HUES64 (cell line): ENCODE measurements at regions not wholly inside any gene's neighbourhood (a gene's known extent, or its start where the extent isn't known, plus 50 kb on each side); places are given as distances from the start of the nearest gene placed in this dataset.

ENCODE experiments used
- H3K27ac ChIP-seq: 2 replicates; pipeline ENCODE4 v1.7.0; 2013; ENCODE audit warnings: low read depth, low read length, inconsistent platforms
- H3K27me3 ChIP-seq: 2 replicates; pipeline ENCODE4 v1.6.1; 2013; ENCODE audit warnings: mild to moderate bottlenecking, low read length; ENCODE audit not compliant: insufficient read depth
- H3K36me3 ChIP-seq: 2 replicates; pipeline ENCODE4 v1.6.1; 2013; ENCODE audit warnings: mild to moderate bottlenecking, low read length; ENCODE audit not compliant: insufficient read depth
- H3K4me1 ChIP-seq: 2 replicates; pipeline ENCODE4 v1.6.1; 2013; ENCODE audit warnings: mild to moderate bottlenecking, low read length, moderate library complexity; ENCODE audit not compliant: insufficient read depth
- H3K4me3 ChIP-seq: 2 replicates; pipeline ENCODE4 v1.5.1; 2013; ENCODE audit warnings: mild to moderate bottlenecking, low read length, moderate library complexity
- H3K9ac ChIP-seq: 2 replicates; pipeline ENCODE4 v1.6.1; 2013; ENCODE audit warnings: mild to moderate bottlenecking, low read depth, low read length
- H3K9me3 ChIP-seq: 2 replicates; pipeline ENCODE4 v1.6.1; 2013; ENCODE audit warnings: low read depth, low read length; ENCODE audit not compliant: insufficient read depth
- WGBS: fragments of 150-250, 120-280 bp; methylation state at CpG from one replicate; pipeline ENCODE4 v1.1.7; 2013; ENCODE audit warnings: missing lambda C conversion rate; 5-methylcytosine and 5-hydroxymethylcytosine counted together

- Histone ChIP-seq H3K4me3 (no peak overlapping the region), H3K27ac (no peak overlapping the region), H3K9me3 (no peaks in the 10 kb centered on the region), H3K36me3 (no peaks in the 10 kb centered on the region), H3K9ac (no peak overlapping the region), H3K27me3 (no peaks in the 10 kb centered on the region), H3K4me1 (peaks cover 3% of the 10 kb centered on the region; the same call in 1 of the 2 replicates)
- WGBS, result 34% methylated on average over 3 of the region's 3 CpGs
These were observed 218.3 kb upstream of the GLRA1 start for GRCh38 chr5:152142840-152143469.

GRCh38 chr5:152140347-152140746, 215.7 kb upstream of the GLRA1 start:
- Histone ChIP-seq H3K9ac (no peak overlapping the region), H3K9me3 (no peaks in the 10 kb centered on the region), H3K4me3 (no peak overlapping the region), H3K27ac (no peak overlapping the region), H3K4me1 (peaks cover 3% of the 10 kb centered on the region; the same call in 1 of the 2 replicates), H3K27me3 (no peaks in the 10 kb centered on the region), H3K36me3 (no peaks in the 10 kb centered on the region)
- WGBS, result no CpG with 5 or more reads among the region's 1 CpG

GRCh38 chr5:152137063-152137462, 212.4 kb upstream of the GLRA1 start:
- no peaks in the 10 kb centered on the region for H3K27me3 ChIP-seq
- no peak overlapping the region for H3K27ac ChIP-seq
- no peaks in the 10 kb centered on the region for H3K36me3 ChIP-seq
- H3K4me3 ChIP-seq, result no peak overlapping the region
- H3K9me3 ChIP-seq, result no peaks in the 10 kb centered on the region
- H3K9ac ChIP-seq, result no peak overlapping the region
- 78% methylated on average over 4 of the region's 4 CpGs for WGBS
- no peaks in the 10 kb centered on the region for H3K4me1 ChIP-seq

GRCh38 chr5:152136321-152136720, 211.7 kb upstream of the GLRA1 start:
- no peaks in the 10 kb centered on the region for H3K36me3 ChIP-seq
- no peaks in the 10 kb centered on the region for H3K9me3 ChIP-seq
- 93% methylated on average over 6 of the region's 6 CpGs for WGBS
- H3K27me3 ChIP-seq, result no peaks in the 10 kb centered on the region
- no peaks in the 10 kb centered on the region for H3K4me1 ChIP-seq
- no peak overlapping the region for H3K9ac ChIP-seq
- no peak overlapping the region for H3K27ac ChIP-seq
- H3K4me3 ChIP-seq, result no peak overlapping the region

GRCh38 chr5:152135827-152136226, 211.2 kb upstream of the GLRA1 start:
- Histone ChIP-seq H3K4me1 (no peaks in the 10 kb centered on the region), H3K9ac (no peak overlapping the region), H3K9me3 (no peaks in the 10 kb centered on the region), H3K27ac (no peak overlapping the region), H3K36me3 (no peaks in the 10 kb centered on the region), H3K4me3 (no peak overlapping the region), H3K27me3 (no peaks in the 10 kb centered on the region)
- 92% methylated on average over 2 of the region's 2 CpGs for WGBS

GRCh38 chr5:152125661-152126205, 201.1 kb upstream of the GLRA1 start:
- no peak overlapping the region for H3K9ac ChIP-seq
- WGBS, result 73% methylated on average over 7 of the region's 7 CpGs
- H3K36me3 ChIP-seq, result no peaks in the 10 kb centered on the region
- H3K4me3 ChIP-seq, result no peak overlapping the region
- H3K9me3 ChIP-seq, result no peaks in the 10 kb centered on the region
- no peak overlapping the region for H3K27ac ChIP-seq
- H3K4me1 ChIP-seq, result peaks cover 16% of the 10 kb centered on the region
- no peaks in the 10 kb centered on the region for H3K27me3 ChIP-seq

- no peak overlapping the region for H3K27ac ChIP-seq
- H3K9ac ChIP-seq, result no peak overlapping the region
- H3K36me3 ChIP-seq, result no peaks in the 10 kb centered on the region
- WGBS, result 85% methylated on average over 12 of the region's 12 CpGs
- no peaks in the 10 kb centered on the region for H3K27me3 ChIP-seq
- H3K9me3 ChIP-seq, result no peaks in the 10 kb centered on the region
- peaks cover 16% of the 10 kb centered on the region for H3K4me1 ChIP-seq
- no peak overlapping the region for H3K4me3 ChIP-seq
These were observed 199.9 kb upstream of the GLRA1 start for GRCh38 chr5:152124409-152125041.

- H3K4me1 ChIP-seq, result peaks cover 8% of the 10 kb centered on the region; the same call in 1 of the 2 replicates
- no peaks in the 10 kb centered on the region for H3K9me3 ChIP-seq
- WGBS, result 84% methylated on average over 5 of the region's 5 CpGs
- H3K36me3 ChIP-seq, result no peaks in the 10 kb centered on the region
- H3K27ac ChIP-seq, result no peak overlapping the region
- H3K27me3 ChIP-seq, result no peaks in the 10 kb centered on the region
- H3K9ac ChIP-seq, result no peak overlapping the region
- no peak overlapping the region for H3K4me3 ChIP-seq
These were observed 194.2 kb upstream of the GLRA1 start for GRCh38 chr5:152118676-152119470.

GRCh38 chr5:152116934-152117333, 192.3 kb upstream of the GLRA1 start:
- H3K9me3 ChIP-seq, result no peaks in the 10 kb centered on the region
- H3K36me3 ChIP-seq, result no peaks in the 10 kb centered on the region
- no peak overlapping the region for H3K9ac ChIP-seq
- no peaks in the 10 kb centered on the region for H3K4me1 ChIP-seq
- no peak overlapping the region for H3K27ac ChIP-seq
- no peaks in the 10 kb centered on the region for H3K27me3 ChIP-seq
- no peak overlapping the region for H3K4me3 ChIP-seq
- WGBS, result 90% methylated on average over 3 of the region's 3 CpGs

GRCh38 chr5:152113401-152113800, 188.8 kb upstream of the GLRA1 start:
- H3K4me1 ChIP-seq, result no peaks in the 10 kb centered on the region

GRCh38 chr5:152107220-152107619, 182.6 kb upstream of the GLRA1 start:
- Histone ChIP-seq H3K36me3 (no peaks in the 10 kb centered on the region), H3K27me3 (no peaks in the 10 kb centered on the region), H3K27ac (no peak overlapping the region), H3K9me3 (no peaks in the 10 kb centered on the region), H3K4me1 (peaks cover 10% of the 10 kb centered on the region; the same call in 1 of the 2 replicates), H3K4me3 (no peak overlapping the region), H3K9ac (no peak overlapping the region)
- WGBS, result 24% methylated on average over 3 of the region's 3 CpGs

More at GRCh38 chr5:152113401-152113800, 188.8 kb upstream of the GLRA1 start:
- no peaks in the 10 kb centered on the region for H3K9me3 ChIP-seq
- no peaks in the 10 kb centered on the region for H3K36me3 ChIP-seq
- no peak overlapping the region for H3K9ac ChIP-seq
- no peak overlapping the region for H3K4me3 ChIP-seq
- H3K27me3 ChIP-seq, result no peaks in the 10 kb centered on the region
- 94% methylated on average over 2 of the region's 2 CpGs for WGBS
- H3K27ac ChIP-seq, result no peak overlapping the region
